HG02870 (cell line): ENCODE measurements at regions not wholly inside any gene's neighbourhood (a gene's known extent, or its start where the extent isn't known, plus 50 kb on each side); places are given as distances from the start of the nearest gene placed in this dataset.
"Not testable (repeated sequence)": the region's sequence is repeated elsewhere in the genome, so short reads cannot be mapped to it uniquely, and the experiment has no call there.

Experiments
- ATAC-seq: cut with Tn5 transposase; IDR thresholded peaks from one replicate; pipeline ENCODE4 v1.9.1; 2021; ENCODE audit warnings: mild to moderate bottlenecking, moderate library complexity; ENCODE audit not compliant: unreplicated experiment

DNA sequence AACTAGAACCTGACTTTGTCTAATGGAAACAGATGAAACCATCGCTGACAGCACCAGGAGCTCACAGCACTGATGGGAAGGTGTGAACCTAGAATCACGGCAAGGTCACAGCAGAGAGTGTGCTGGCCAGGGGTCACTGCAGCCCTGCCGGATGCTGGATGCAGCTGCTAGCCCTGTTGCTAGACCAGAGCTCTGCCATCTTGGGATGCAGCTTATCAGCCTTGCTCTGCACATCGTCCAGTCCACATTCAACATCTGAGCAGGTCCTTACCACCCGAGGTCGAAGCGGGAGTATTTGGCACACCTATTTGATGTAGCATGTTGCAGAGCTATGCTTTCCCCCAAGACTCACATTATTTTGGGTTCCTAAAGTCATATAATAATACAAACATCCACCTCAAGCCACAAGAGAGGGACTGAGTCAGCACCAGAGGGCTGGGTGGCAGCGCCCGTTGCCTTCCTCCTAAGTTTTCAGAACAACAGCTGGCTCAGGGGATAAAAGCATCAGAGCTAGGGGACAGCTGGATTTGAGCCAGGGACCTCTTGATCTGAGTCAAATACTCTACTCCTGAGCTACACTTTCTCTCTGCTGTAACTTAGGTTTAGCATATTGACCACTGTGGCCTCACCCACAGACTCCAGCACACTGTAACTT lies 135.3 kb downstream of the ZNF467 start:
- ATAC-seq = no peak

DNA sequence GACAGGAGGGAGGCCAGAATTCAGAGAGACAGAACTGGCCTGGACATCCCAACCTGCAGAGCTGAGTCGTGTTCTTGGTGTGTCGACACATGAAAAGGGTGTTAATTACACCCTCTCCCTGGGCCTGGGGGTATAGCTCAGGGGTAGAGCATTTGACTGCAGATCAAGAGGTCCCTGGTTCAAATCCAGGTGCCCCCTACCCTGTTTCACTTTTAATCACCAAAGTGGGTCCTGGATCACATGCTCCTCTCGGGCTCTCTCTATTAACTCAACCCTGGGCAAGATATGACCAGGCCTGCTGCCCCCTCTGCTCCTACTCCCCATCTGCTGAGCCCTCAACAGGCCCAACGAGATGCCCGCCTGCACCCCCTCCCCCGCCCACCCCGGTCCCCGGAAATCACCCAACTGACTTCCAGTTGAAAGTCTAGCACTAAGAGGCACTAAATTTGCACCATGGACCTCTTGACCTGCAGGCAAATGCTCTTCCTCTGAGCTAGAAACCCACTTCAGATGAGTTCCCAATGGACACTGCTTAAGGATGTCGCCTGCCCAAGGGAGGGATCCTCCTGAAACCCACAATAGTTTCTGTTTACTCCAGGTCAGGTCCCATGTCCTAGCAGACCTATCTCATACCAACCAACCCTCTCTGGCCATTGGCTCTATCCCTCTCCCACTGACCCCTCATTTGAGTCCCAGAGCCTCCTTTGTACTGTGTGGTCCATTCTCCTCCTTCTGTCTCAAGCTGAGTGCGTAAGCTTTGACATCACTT lies 137.6 kb downstream of the ZNF467 start:
- ATAC-seq = peak; percentile 65

DNA sequence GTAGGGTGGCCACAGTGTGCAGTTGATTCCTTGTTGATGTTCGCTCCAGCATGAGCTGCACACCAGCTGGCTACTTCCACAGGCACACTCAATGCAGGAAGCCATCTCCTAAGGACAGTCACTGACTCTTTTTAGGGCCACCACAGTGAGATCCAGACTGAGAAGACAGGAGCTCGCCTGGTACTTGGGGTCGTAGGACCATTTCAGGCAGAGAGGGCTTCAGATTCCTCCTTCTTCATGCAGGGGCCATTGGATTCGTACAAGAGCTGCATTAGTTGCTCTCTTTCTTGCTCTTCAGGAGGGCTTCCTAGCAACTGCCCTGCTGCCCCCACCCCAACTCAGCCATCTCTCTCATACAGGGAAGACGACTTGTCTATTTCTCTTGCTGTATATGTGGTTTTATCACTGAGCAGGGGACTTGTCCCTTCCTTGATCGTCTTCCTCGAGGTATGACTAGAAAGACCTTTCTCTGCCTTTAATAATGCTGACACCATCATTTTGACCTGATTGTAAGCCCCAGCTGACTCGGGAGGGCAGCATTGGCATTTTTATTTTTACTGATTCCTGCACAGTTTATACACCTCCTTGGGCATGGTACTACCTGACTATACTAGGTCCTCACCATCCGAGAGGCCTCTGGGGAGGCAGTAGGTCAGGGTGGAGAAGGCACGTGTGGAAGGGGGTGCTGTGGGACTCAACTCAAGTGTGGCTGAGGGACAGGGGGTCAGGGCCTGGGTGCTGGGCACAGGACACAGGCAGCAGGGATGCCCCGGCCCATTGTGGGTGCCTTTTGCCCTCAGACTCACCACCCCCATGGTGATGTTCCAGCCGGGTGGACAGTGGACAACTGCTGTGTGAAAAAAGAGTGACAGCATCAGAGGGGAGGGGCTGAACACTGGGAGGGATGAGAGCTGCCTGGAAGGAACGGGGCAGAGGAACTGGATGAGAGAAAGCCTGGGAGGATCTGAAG lies 136.7 kb upstream of the ZNF746 start:
- no peak for ATAC-seq

DNA sequence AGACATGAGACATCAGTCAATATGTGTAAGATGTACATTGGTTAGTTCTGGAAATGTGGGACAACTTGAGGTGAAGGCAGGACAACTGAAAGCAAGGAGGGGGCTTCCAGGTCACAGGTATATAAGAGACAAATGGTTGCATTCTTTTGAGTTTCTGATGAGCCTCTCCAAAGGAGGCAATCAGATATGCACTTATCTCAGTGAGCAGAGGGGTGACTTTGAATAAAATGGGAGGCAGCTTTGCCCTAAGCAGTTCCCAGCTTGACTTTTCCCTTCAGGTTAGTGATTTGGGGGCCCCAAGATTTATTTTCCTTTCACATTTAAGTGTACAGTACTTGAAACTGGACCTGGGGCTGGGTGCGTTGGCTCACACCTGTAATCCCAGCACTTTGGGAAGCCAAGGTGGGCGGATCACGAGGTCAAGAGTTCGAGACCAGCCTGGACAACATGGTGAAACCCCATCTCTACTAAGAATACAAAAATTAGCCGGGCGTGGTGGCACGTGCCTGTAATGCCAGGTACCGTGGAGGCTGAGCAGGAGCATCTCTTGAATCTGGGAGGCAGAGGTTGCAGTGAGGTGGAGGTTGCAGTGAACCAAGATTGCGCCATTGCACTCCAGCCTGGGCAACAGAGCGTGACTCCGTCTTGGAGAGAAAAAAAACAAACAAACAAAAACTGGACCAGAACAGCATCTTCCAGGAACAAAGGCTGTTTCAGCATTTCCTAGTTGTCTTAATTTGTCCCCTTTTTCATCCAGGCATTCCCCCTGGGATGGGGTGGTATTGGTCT lies 130.9 kb upstream of the ZNF746 start:
- not testable (repeated sequence) for ATAC-seq

- no peak for ATAC-seq
These were observed 130.3 kb upstream of the ZNF746 start for GRCh38 chr7:149627911-149628310.

GRCh38 chr7:149626972-149627371 lies 129.4 kb upstream of the ZNF746 start:
- no peak for ATAC-seq

- no peak for ATAC-seq
These were observed 128.4 kb upstream of the ZNF746 start for GRCh38 chr7:149625947-149626392.

DNA sequence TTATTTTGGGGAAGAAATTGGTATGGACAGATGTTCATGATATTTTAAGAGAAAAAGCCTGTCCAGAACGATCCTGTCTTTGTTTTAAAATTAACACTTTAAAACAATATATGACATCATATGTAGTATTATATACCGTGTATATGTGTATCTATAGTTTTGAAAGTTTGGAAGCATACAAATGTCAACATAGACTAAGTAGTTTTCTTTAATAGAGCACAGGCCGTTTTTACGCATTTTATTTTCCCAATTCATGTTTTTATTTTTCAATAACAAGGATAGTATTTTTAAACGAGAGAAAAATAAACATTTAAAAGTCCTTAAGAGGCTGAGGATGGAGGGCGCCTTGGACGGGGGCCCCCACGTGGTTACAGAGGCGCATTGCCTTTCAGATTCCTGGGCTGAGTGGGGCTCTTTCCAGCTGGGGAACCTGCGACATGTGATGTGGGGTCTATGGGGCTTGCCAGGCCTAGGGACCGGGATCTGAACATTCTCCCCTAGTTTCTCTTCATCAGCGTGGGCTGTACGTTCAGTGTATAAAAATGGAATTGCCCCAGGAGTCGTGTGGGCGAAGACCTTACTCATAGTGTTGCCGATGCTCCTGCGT lies 127.8 kb upstream of the ZNF746 start:
- peak; percentile 23 for ATAC-seq

- ATAC-seq = peak; percentile 81
These were observed 127.1 kb upstream of the ZNF746 start for GRCh38 chr7:149624419-149625339.

- ATAC-seq = peak; percentile 11
These were observed 126.4 kb upstream of the ZNF746 start for GRCh38 chr7:149624006-149624405.

DNA sequence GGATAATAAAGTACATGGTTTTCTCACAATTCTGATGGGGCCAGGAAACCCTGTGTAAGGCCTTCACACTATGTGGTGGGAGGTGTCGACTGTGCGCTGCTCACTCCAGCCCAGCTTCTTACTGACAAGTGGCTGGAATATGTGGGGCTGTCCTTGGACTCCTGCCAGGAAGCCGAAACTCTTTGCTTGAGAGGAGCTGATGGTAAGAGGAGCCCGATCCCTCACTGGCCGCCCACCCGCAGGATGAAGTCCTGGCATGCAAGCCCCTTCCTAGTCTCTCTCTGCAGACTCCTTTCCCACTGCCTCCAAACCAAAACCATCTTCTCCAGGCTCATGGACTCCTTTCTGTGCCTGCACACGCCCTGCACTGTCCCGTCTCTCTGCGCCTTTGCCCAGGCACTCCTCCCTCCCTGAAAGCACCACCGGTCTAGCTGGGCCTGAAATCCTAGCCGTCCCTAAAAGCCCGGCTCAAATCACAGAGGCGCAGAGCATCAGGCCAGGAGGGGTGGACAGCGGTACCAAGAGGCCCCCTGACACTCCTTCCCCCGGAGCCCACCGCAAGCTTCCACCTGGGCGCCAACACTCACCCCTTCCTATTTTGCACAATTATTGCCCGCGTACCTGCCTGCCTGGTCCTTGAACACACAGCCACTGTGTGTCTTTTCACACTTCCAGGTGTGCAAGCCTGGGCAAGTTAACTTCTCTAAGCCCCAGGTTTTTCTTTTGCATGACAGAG lies 125.8 kb upstream of the ZNF746 start:
- not testable (repeated sequence) for ATAC-seq

DNA sequence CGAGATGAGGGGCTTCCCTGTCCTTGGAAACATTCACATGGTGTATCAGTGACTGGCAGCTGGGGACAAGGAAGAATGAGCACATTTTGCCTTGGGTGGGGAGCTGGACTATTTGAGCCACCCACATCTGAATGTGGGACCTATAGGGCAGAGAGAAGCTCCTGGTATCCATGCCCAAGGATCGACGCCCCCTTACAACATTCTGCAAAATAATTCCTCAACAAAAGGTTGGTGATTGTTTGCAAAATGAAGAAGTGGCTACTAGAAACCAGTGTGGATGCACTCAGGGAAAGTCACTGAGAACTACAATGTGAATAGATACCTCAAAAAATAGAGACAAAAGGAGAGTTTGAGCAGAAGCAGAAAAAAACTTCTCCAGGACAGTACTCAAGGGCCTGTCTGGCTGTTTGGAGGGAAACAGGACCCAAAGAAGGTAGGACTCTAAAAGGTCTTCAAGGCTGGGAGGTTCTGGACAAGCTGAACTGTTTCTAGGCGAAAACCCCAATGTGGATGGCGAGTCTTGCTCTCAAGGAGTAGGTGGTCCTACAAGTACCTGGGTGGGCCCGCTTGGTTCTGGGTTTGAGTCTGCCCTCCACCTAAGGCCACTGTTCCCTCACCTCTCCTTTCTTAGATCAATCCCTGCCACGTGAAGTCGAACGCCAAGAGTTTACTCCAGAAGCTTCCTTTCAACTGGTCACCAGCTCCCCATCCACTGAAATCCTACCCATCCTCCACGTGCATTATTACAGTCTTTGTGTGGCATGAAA lies 125.0 kb upstream of the ZNF746 start:
- no peak for ATAC-seq

DNA sequence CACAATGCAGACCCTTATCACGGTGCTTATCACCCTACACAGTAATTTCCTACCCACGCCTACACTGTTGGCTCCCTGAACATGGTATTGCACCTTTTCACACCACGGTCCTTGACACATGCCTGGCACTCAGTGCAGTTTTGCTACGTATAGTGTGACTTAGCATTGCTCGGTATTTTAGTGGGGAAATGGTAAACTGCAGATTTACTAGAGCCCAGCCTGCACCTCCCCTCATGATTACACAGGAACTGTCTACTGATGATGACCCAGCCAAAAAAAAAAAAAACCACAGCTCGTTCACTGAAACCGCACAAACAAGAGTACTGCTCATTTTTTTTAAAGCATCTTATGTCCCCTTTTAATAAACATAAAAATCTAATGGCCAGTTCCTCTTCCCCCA lies 124.2 kb upstream of the ZNF746 start:
- ATAC-seq = no peak

GRCh38 chr7:149620961-149621360 lies 123.4 kb upstream of the ZNF746 start:
- peak; percentile 43 for ATAC-seq

GRCh38 chr7:149616898-149617297 lies 119.3 kb upstream of the ZNF746 start:
- ATAC-seq = no peak

DNA sequence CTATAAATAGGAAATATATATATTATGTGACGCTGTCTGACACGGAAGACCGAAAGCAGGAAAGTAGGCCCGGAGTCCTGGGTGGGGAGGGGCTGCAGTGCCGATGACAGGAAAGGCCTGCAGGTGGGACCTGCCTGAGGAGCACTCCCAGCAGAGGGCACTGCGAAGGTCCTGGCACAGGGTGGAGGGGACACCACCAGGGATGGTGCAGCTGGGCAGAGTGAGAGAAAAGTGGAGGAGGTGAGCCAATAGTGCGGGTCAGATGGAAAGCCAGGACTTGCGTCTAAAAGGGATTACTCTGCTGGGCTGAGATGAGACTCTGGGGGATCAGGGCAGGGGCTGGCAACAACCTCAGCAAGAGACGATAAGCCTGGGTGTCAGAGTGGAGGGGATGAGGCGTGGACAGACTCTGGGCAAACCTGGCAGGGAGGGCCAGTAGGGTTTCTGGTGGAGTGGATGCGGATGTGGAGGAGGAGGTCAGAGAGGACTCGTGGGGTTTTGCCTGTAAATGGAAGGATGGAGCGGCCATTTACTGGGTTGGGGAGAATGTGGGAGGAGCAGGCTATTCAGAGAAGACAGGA lies 118.2 kb upstream of the ZNF746 start:
- no peak for ATAC-seq

DNA sequence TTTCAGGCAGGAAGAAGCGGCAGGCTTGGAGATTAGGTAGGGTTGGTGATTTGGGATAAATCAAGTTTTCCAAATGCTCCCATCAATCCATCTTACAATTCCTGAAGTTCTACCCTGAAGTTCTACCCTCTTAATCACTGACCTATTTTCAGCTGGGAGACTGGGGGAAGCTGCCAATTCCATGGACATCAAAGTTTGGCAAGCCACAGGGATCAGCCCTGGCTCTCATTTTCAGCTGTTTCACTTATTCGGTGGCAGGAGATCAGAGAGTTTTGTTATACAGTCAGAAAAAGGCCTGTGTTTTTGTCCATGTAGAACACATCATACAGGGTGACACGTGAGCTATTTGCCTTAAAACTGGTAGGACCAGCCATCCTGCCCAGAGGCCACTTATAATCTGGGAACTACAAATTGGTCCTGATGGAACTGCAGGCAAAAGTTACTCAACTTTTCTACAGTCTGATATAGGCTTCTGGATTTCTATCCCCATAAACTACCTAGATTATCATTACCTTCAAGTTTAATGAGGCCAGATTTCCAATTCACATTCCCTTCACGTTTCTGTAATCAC lies 112.9 kb upstream of the ZNF746 start:
- no peak for ATAC-seq
